ENCODE measurements at regions not wholly inside any gene's neighbourhood (a gene's known extent, or its start where the extent isn't known, plus 50 kb on each side); places are given as distances from the start of the nearest gene placed in this dataset.

- no peak overlapping the region for H3K27ac Mint-ChIP-seq
- peaks cover 2% of the 10 kb centered on the region; the same call in 1 of the 2 replicates for H3K9me2 ChIP-seq (ENCODE audit: insufficient read depth)
- H3K4me1 Mint-ChIP-seq = peaks cover 36% of the 10 kb centered on the region
- no peak overlapping the region for H2AFZ ChIP-seq
- no peaks in the 10 kb centered on the region for H4K20me1 ChIP-seq (replicated peaks; ENCODE audit: insufficient read depth)
- ATAC-seq = no peak
- no peak for DNase-seq (ENCODE audit: low spot score)
- H3K36me3 Mint-ChIP-seq (ENCODE audit: low read depth) = no peaks in the 10 kb centered on the region
- no peaks in the 10 kb centered on the region for H3K9me3 Mint-ChIP-seq
- H3K79me2 ChIP-seq (replicated peaks; ENCODE audit: insufficient read depth) = no peaks in the 10 kb centered on the region
- H3K4me3 Mint-ChIP-seq = no peak overlapping the region
- no peak overlapping the region for H3K4me2 ChIP-seq
- TF ChIP-seq CREB1 (CRISPR knock-in tag; IDR thresholded peaks at IDR 0.05; ENCODE audit: low read depth) (no peak), EZH2phosphoT487 (IDR thresholded peaks at IDR 0.05; ENCODE audit: unreplicated experiment) (no peak), REST (IDR thresholded peaks at IDR 0.05; ENCODE audit: unreplicated experiment) (no peak), EZH2 (IDR thresholded peaks at IDR 0.05; ENCODE audit: low read depth, unreplicated experiment) (no peak), ZNF462 (CRISPR knock-in tag; IDR thresholded peaks at IDR 0.05) (no peak), ETS1 (IDR thresholded peaks at IDR 0.05) (no peak), CTCF (conservative IDR thresholded peaks at IDR 0.05; ENCODE audit: low read depth in 2 of 2) (no peak), NANOG (IDR thresholded peaks at IDR 0.05; ENCODE audit: borderline replicate concordance) (no peak)
- H3K27ac ChIP-seq (ENCODE audit: low read depth) = no peak overlapping the region
- no peak overlapping the region for H3K4me3 ChIP-seq
- H3K4me1 ChIP-seq (ENCODE audit: insufficient read depth) = 0 out of 2 replicates have a peak, but pooled peaks cover 4% of the 10 kb centered on the region
- no peaks in the 10 kb centered on the region for H3K36me3 ChIP-seq (ENCODE audit: insufficient read depth)
- no peaks in the 10 kb centered on the region for H3F3A ChIP-seq (replicated peaks; ENCODE audit: low read depth)
- H3K27me3 Mint-ChIP-seq (ENCODE audit: insufficient read depth, low read depth, poor library complexity) = peaks cover 2% of the 10 kb centered on the region
- no peaks in the 10 kb centered on the region for H3K27me3 ChIP-seq (ENCODE audit: insufficient read depth)
Measured at GRCh38 chr18:10063489-10063888, 149.7 kb downstream of the VAPA start.
